ENCODE measurements at regions not wholly inside any gene's neighbourhood (a gene's known extent, or its start where the extent isn't known, plus 50 kb on each side); places are given as distances from the start of the nearest gene placed in this dataset.

GRCh38 chr4:178333355-178333754, 891.1 kb upstream of the AGA start:
- no peak overlapping the region for H3K27ac ChIP-seq (ENCODE audit: low read depth, low read length)
- H3K36me3 ChIP-seq (ENCODE audit: insufficient read depth, low read length): no peaks in the 10 kb centered on the region
- no peak overlapping the region for H3K4me3 ChIP-seq (ENCODE audit: insufficient read depth, low read length)
- TF ChIP-seq CTCF (IDR thresholded peaks at IDR 0.05; ENCODE audit: extremely low read depth, low read depth, low read length): no peak
- no peak overlapping the region for H3K4me2 ChIP-seq (ENCODE audit: insufficient read depth, low read length)
- H3K79me2 ChIP-seq (ENCODE audit: insufficient read depth, low read length): no peaks in the 10 kb centered on the region
- DNase-seq (ENCODE audit: insufficient read length, low spot score, missing footprints): no peak
- no peaks in the 10 kb centered on the region for H4K20me1 ChIP-seq (ENCODE audit: insufficient read depth, low read length)
- H3K27me3 ChIP-seq (ENCODE audit: insufficient read depth, low read length): no peaks in the 10 kb centered on the region
- no peaks in the 10 kb centered on the region for H3K9me3 ChIP-seq (ENCODE audit: low read depth, low read length)
- no peak overlapping the region for H2AFZ ChIP-seq (ENCODE audit: low read length)
- H3K4me1 ChIP-seq (ENCODE audit: insufficient read depth, low read length): no peaks in the 10 kb centered on the region

GRCh38 chr4:178339769-178340168, 897.5 kb upstream of the AGA start:
- Histone ChIP-seq H3K79me2 (ENCODE audit: insufficient read depth, low read length) (no peaks in the 10 kb centered on the region), H3K9me3 (ENCODE audit: low read depth, low read length) (no peaks in the 10 kb centered on the region), H3K36me3 (ENCODE audit: insufficient read depth, low read length) (no peaks in the 10 kb centered on the region), H4K20me1 (ENCODE audit: insufficient read depth, low read length) (no peaks in the 10 kb centered on the region), H3K4me2 (ENCODE audit: insufficient read depth, low read length) (no peak overlapping the region), H3K4me3 (ENCODE audit: insufficient read depth, low read length) (no peak overlapping the region), H3K27ac (ENCODE audit: low read depth, low read length) (no peak overlapping the region), H3K4me1 (ENCODE audit: insufficient read depth, low read length) (no peaks in the 10 kb centered on the region), H2AFZ (ENCODE audit: low read length) (no peak overlapping the region), H3K27me3 (ENCODE audit: insufficient read depth, low read length) (no peaks in the 10 kb centered on the region)
- DNase-seq (ENCODE audit: insufficient read length, low spot score, missing footprints): no peak
- no peak for TF ChIP-seq CTCF (IDR thresholded peaks at IDR 0.05; ENCODE audit: extremely low read depth, low read depth, low read length)

GRCh38 chr4:178340468-178340867, 898.2 kb upstream of the AGA start:
- Histone ChIP-seq H3K4me2 (ENCODE audit: insufficient read depth, low read length) (no peak overlapping the region), H3K4me3 (ENCODE audit: insufficient read depth, low read length) (no peak overlapping the region), H3K36me3 (ENCODE audit: insufficient read depth, low read length) (no peaks in the 10 kb centered on the region), H3K9me3 (ENCODE audit: low read depth, low read length) (no peaks in the 10 kb centered on the region), H2AFZ (ENCODE audit: low read length) (no peak overlapping the region), H3K27me3 (ENCODE audit: insufficient read depth, low read length) (no peaks in the 10 kb centered on the region), H3K4me1 (ENCODE audit: insufficient read depth, low read length) (no peaks in the 10 kb centered on the region), H4K20me1 (ENCODE audit: insufficient read depth, low read length) (no peaks in the 10 kb centered on the region), H3K79me2 (ENCODE audit: insufficient read depth, low read length) (no peaks in the 10 kb centered on the region), H3K27ac (ENCODE audit: low read depth, low read length) (no peak overlapping the region)
- no peak for DNase-seq (ENCODE audit: insufficient read length, low spot score, missing footprints)
- no peak for TF ChIP-seq CTCF (IDR thresholded peaks at IDR 0.05; ENCODE audit: extremely low read depth, low read depth, low read length)

GRCh38 chr4:178344096-178344495, 901.9 kb upstream of the AGA start:
- H4K20me1 ChIP-seq (ENCODE audit: insufficient read depth, low read length): no peaks in the 10 kb centered on the region
- TF ChIP-seq CTCF (IDR thresholded peaks at IDR 0.05; ENCODE audit: extremely low read depth, low read depth, low read length): no peak

More at GRCh38 chr4:178344096-178344495, 901.9 kb upstream of the AGA start:
- no peaks in the 10 kb centered on the region for H3K9me3 ChIP-seq (ENCODE audit: low read depth, low read length)
- no peaks in the 10 kb centered on the region for H3K36me3 ChIP-seq (ENCODE audit: insufficient read depth, low read length)
- no peak overlapping the region for H3K4me3 ChIP-seq (ENCODE audit: insufficient read depth, low read length)
- no peak overlapping the region for H3K4me2 ChIP-seq (ENCODE audit: insufficient read depth, low read length)
- no peaks in the 10 kb centered on the region for H3K4me1 ChIP-seq (ENCODE audit: insufficient read depth, low read length)
- no peak overlapping the region for H3K27ac ChIP-seq (ENCODE audit: low read depth, low read length)
- no peaks in the 10 kb centered on the region for H3K27me3 ChIP-seq (ENCODE audit: insufficient read depth, low read length)
- H2AFZ ChIP-seq (ENCODE audit: low read length): no peak overlapping the region
- H3K79me2 ChIP-seq (ENCODE audit: insufficient read depth, low read length): no peaks in the 10 kb centered on the region
- no peak for DNase-seq (ENCODE audit: insufficient read length, low spot score, missing footprints)
